GM12878 (cell line): ENCODE measurements at regions not wholly inside any gene's neighbourhood (a gene's known extent, or its start where the extent isn't known, plus 50 kb on each side); places are given as distances from the start of the nearest gene placed in this dataset.

ENCODE experiments used
- ATAC-seq: fragments of 200-7000 bp; cut with Tn5 transposase; 3 replicates; pipeline ENCODE4 v1.9.1; 2020; ENCODE audit warnings: mild to moderate bottlenecking, moderate library complexity
- BruUV-seq: library from RNA; stranded (reverse); fragments of 400-500 nt; replicated peaks from 2 replicates; lab custom pipeline; 2021; lab: Mats Ljungman, UMichigan
- CTCF ChIA-PET: fragments of 300-600 bp; sonication (Branson Sonifier 250); formaldehyde crosslinking; extraction: SDS; loops from one replicate; lab custom pipeline; 2021; ENCODE audit warnings: inconsistent platforms; lab: Yijun Ruan, JAX
- POLR2A ChIA-PET: fragments of 350-600 bp; formaldehyde crosslinking; extraction: SDS; loops from one replicate; lab custom pipeline; 2021; ENCODE audit warnings: inconsistent platforms; lab: Charles Lee
- RAD21 ChIA-PET: fragments of 300-600 bp; sonication (Branson Sonifier 250); formaldehyde crosslinking; loops from one replicate; lab custom pipeline; 2023; ENCODE audit warnings: antibody characterized with exemption; ENCODE audit not compliant: unreplicated experiment; lab: Charles Lee
- SMC1A ChIA-PET: fragments of 300-600 bp; sonication (Branson Sonifier 250); formaldehyde crosslinking; loops from one replicate; lab custom pipeline; 2023; ENCODE audit not compliant: unreplicated experiment, uncharacterized antibody; lab: Charles Lee
- DNase-seq: peaks from one replicate; pipeline ENCODE4 v3.0.0-alpha.2; 2011; ENCODE audit warnings: low read depth, low spot score
- FAIRE-seq: peaks from 3 replicates; lab custom pipeline; 2011; peaks lifted over from hg19 to GRCh38; lab: Jason Lieb, UNC
- H2AFZ ChIP-seq: 2 replicates; pipeline ENCODE4 v1.6.0; 2011; ENCODE audit warnings: low read depth, low read length, control low read depth; ENCODE audit not compliant: control insufficient read depth
- H3K27ac ChIP-seq: 2 replicates; pipeline ENCODE4 v1.5.1; 2011; ENCODE audit warnings: control low read depth; ENCODE audit not compliant: control insufficient read depth, insufficient read depth
- H3K27me3 ChIP-seq, 2 experiments: replicated peaks in 1 of 2; 2 replicates each; pipeline versions ENCODE4 v1.6.0 to v1.6.1; 2011; ENCODE audit warnings: low read length in 1 of 2; ENCODE audit not compliant: control insufficient read depth in 2 of 2, insufficient read depth in 2 of 2
- H3K36me3 ChIP-seq, 2 experiments: 2 replicates each; pipeline ENCODE4 v1.5.1; 2011; ENCODE audit warnings: low read length in 1 of 2; ENCODE audit not compliant: control insufficient read depth in 2 of 2, insufficient read depth in 2 of 2
- H3K4me1 ChIP-seq: 2 replicates; pipeline ENCODE4 v1.6.1; 2011; ENCODE audit warnings: mild to moderate bottlenecking, low read length, moderate library complexity, mixed read lengths; ENCODE audit not compliant: control insufficient read depth, insufficient read depth
- H3K4me2 ChIP-seq: 2 replicates; pipeline ENCODE4 v1.6.0; 2011; ENCODE audit warnings: control low read depth; ENCODE audit not compliant: control insufficient read depth, insufficient read depth
- H3K4me3 ChIP-seq: fragments of 200-600 bp; sonication (generic); 2 replicates; pipeline ENCODE4 v1.5.1; 2016
- H3K79me2 ChIP-seq: 2 replicates; pipeline ENCODE4 v1.6.0; 2011; ENCODE audit warnings: low read length; ENCODE audit not compliant: control insufficient read depth, insufficient read depth
- H3K9ac ChIP-seq: 2 replicates; pipeline ENCODE4 v1.8.0; 2011; ENCODE audit warnings: low read length, control low read depth, mixed read lengths; ENCODE audit not compliant: control insufficient read depth, insufficient read depth
- H3K9me3 ChIP-seq: replicated peaks from 3 replicates; pipeline ENCODE4 v1.5.1; 2011; ENCODE audit warnings: mild to moderate bottlenecking, low read length; ENCODE audit not compliant: control insufficient read depth, insufficient read depth
- H4K20me1 ChIP-seq: 2 replicates; pipeline ENCODE4 v1.6.0; 2011; ENCODE audit not compliant: control insufficient read depth, insufficient read depth
- CBFB ChIP-seq: IDR thresholded peaks from 2 replicates; pipeline ENCODE4 v1.6.1; 2016; ENCODE audit warnings: antibody characterized with exemption, low read depth
- CREM ChIP-seq: IDR thresholded peaks from 2 replicates; pipeline ENCODE4 v1.6.1; 2014; ENCODE audit warnings: antibody characterized with exemption, low read depth
- FOXK2 ChIP-seq: fragments of 450-650 bp; IDR thresholded peaks from 2 replicates; pipeline ENCODE4 v1.6.1; 2017; ENCODE audit warnings: mild to moderate bottlenecking, moderate library complexity
- HDAC6 ChIP-seq: fragments of 200-600 bp; sonication (generic); IDR thresholded peaks from one replicate; pipeline ENCODE4 v1.8.0; 2017; ENCODE audit warnings: antibody characterized with exemption; ENCODE audit not compliant: unreplicated experiment
- IRF4 ChIP-seq: IDR thresholded peaks from 2 replicates; pipeline ENCODE4 v1.6.1; 2011; ENCODE audit warnings: low read depth, low read length
- JUNB ChIP-seq: IDR thresholded peaks from 2 replicates; pipeline ENCODE4 v1.6.1; 2016; ENCODE audit warnings: antibody characterized with exemption, mild to moderate bottlenecking
- MEF2B ChIP-seq: fragments of 450-650 bp; IDR thresholded peaks from 2 replicates; pipeline ENCODE4 v1.6.1; 2018; ENCODE audit warnings: mild to moderate bottlenecking, moderate library complexity; ENCODE audit not compliant: partially characterized antibody, poor library complexity, severe bottlenecking
- NFYB ChIP-seq: IDR thresholded peaks from 2 replicates; pipeline ENCODE4 v1.6.1; 2011; ENCODE audit warnings: low read depth, mild to moderate bottlenecking, low read length, improper control_type of control experiment, moderate library complexity; ENCODE audit not compliant: insufficient read depth
- NRF1 ChIP-seq: conservative IDR thresholded peaks from 2 replicates; pipeline ENCODE4 v1.6.1; 2011; ENCODE audit warnings: mild to moderate bottlenecking, low read depth, low read length, improper control_type of control experiment
- PML ChIP-seq: IDR thresholded peaks from 2 replicates; pipeline ENCODE4 v1.6.1; 2012; ENCODE audit warnings: low read length, inconsistent platforms
- POLR2AphosphoS2 ChIP-seq: IDR thresholded peaks from 2 replicates; pipeline ENCODE4 v1.6.1; 2011; ENCODE audit warnings: low read depth, mild to moderate bottlenecking, low read length, improper control_type of control experiment, moderate library complexity
- RAD21 ChIP-seq: IDR thresholded peaks from 2 replicates; pipeline ENCODE4 v1.6.1; 2011; ENCODE audit warnings: mild to moderate bottlenecking, low read depth, low read length, moderate library complexity; ENCODE audit not compliant: insufficient read depth
- RUNX3 ChIP-seq: IDR thresholded peaks from 2 replicates; pipeline ENCODE4 v1.6.1; 2012; ENCODE audit warnings: low read length, inconsistent platforms
- SKIL ChIP-seq: fragments of 450-650 bp; IDR thresholded peaks from 2 replicates; pipeline ENCODE4 v1.6.1; 2017; ENCODE audit warnings: mild to moderate bottlenecking, low read depth, inconsistent platforms; ENCODE audit not compliant: poor library complexity, severe bottlenecking
- TCF12 ChIP-seq: IDR thresholded peaks from 2 replicates; pipeline ENCODE4 v1.6.1; 2011; ENCODE audit warnings: low read depth, mild to moderate bottlenecking, low read length
- ZNF217 ChIP-seq: fragments of 450-650 bp; IDR thresholded peaks from 2 replicates; pipeline ENCODE4 v1.6.1; 2017; ENCODE audit warnings: antibody characterized with exemption, mild to moderate bottlenecking
- WGBS: methylation state at CpG from one replicate; pipeline ENCODE4 v1.1.6; 2016; ENCODE audit warnings: low lambda C conversion rate; ENCODE audit not compliant: insufficient replicate concordance, insufficient coverage; ENCODE audit errors: missing lambda C conversion rate; 5-methylcytosine and 5-hydroxymethylcytosine counted together
- in situ Hi-C: fragments of 300-500 bp; cut with MboI; formaldehyde crosslinking; loops from 9 replicates; pipeline ENCODE4 v1.14.3; 2018; ENCODE audit warnings: mixed read lengths
- intact Hi-C: fragments of 100-400 bp; cut with micrococcal nuclease; formaldehyde crosslinking; loops from one replicate; pipeline ENCODE4 v1.14.2; 2022; ENCODE audit not compliant: unreplicated experiment

GRCh38 chr5:10910261-10910660 lies 149.2 kb upstream of the DAP start:
- FAIRE-seq (no peak), DNase-seq (no peak), ATAC-seq (no peak)
- ChIA-PET CTCF (no interaction called here), SMC1A (no interaction called here), POLR2A (no interaction called here), RAD21 (no interaction called here)
- BruUV-seq = no TSS peak
- Histone ChIP-seq H2AFZ (no peak overlapping the region), H3K27me3 (no peaks in the 10 kb centered on the region; a peak in 1 of 4 replicates), H3K9ac (no peak overlapping the region), H4K20me1 (no peaks in the 10 kb centered on the region), H3K27ac (no peak overlapping the region), H3K9me3 (no peaks in the 10 kb centered on the region), H3K79me2 (no peaks in the 10 kb centered on the region), H3K36me3 (no peaks in the 10 kb centered on the region), H3K4me2 (no peak overlapping the region), H3K4me3 (no peak overlapping the region), H3K4me1 (no peaks in the 10 kb centered on the region)
- intact Hi-C loops = no loop called here
- 39% methylated on average over 3 of the region's 3 CpGs for WGBS
- no peak for TF ChIP-seq ZNF217
- TF ChIP-seq MEF2B = no peak
- no peak for TF ChIP-seq SKIL
- no peak for TF ChIP-seq PML
- no peak for TF ChIP-seq RUNX3
- TF ChIP-seq RAD21 = no peak
- no peak for TF ChIP-seq JUNB
- TF ChIP-seq HDAC6 = no peak
- TF ChIP-seq IRF4 = no peak
- no peak for TF ChIP-seq POLR2AphosphoS2
- TF ChIP-seq NRF1 = no peak
- no peak for TF ChIP-seq NFYB
- no peak for TF ChIP-seq CBFB
- no peak for TF ChIP-seq FOXK2
- TF ChIP-seq CREM = no peak
- no peak for TF ChIP-seq TCF12
- in situ Hi-C loops = no loop called here
